ENCODE measurements at regions not wholly inside any gene's neighbourhood (a gene's known extent, or its start where the extent isn't known, plus 50 kb on each side); places are given as distances from the start of the nearest gene placed in this dataset.

- DNase-seq (ENCODE audit: low read depth), result no peak
- FAIRE-seq, result no peak
- no peak for TF ChIP-seq CTCF (IDR thresholded peaks at IDR 0.05; ENCODE audit: insufficient read depth, low read length, severe bottlenecking)
- no peak overlapping the region for H3K4me3 ChIP-seq (ENCODE audit: low read depth, low read length)
- H3K27me3 ChIP-seq (ENCODE audit: control insufficient read depth, insufficient read depth, low read length), result no peaks in the 10 kb centered on the region
- H3K36me3 ChIP-seq (ENCODE audit: control insufficient read depth, insufficient read depth, low read length), result no peaks in the 10 kb centered on the region
Measured at GRCh38 chr11:134758342-134758931, 346.4 kb upstream of the B3GAT1 start.

GRCh38 chr11:134757633-134758032 is 345.6 kb upstream of the B3GAT1 start:
- H3K27me3 ChIP-seq (ENCODE audit: control insufficient read depth, insufficient read depth, low read length), result no peaks in the 10 kb centered on the region
- no peak for TF ChIP-seq CTCF (IDR thresholded peaks at IDR 0.05; ENCODE audit: insufficient read depth, low read length, severe bottlenecking)
- DNase-seq (ENCODE audit: low read depth) (no peak), FAIRE-seq (no peak)
- H3K36me3 ChIP-seq (ENCODE audit: control insufficient read depth, insufficient read depth, low read length), result no peaks in the 10 kb centered on the region
- no peak overlapping the region for H3K4me3 ChIP-seq (ENCODE audit: low read depth, low read length)

- TF ChIP-seq CTCF (IDR thresholded peaks at IDR 0.05; ENCODE audit: insufficient read depth, low read length, severe bottlenecking), result no peak
- Histone ChIP-seq H3K27me3 (ENCODE audit: control insufficient read depth, insufficient read depth, low read length) (no peaks in the 10 kb centered on the region), H3K36me3 (ENCODE audit: control insufficient read depth, insufficient read depth, low read length) (no peaks in the 10 kb centered on the region), H3K4me3 (ENCODE audit: low read depth, low read length) (no peak overlapping the region)
- no peak for DNase-seq (ENCODE audit: low read depth)
- no peak for FAIRE-seq
Measured at GRCh38 chr11:134756811-134757540, 344.9 kb upstream of the B3GAT1 start.

- no peaks in the 10 kb centered on the region for H3K27me3 ChIP-seq (ENCODE audit: control insufficient read depth, insufficient read depth, low read length)
- no peak for FAIRE-seq
- no peaks in the 10 kb centered on the region for H3K36me3 ChIP-seq (ENCODE audit: control insufficient read depth, insufficient read depth, low read length)
- no peak for TF ChIP-seq CTCF (IDR thresholded peaks at IDR 0.05; ENCODE audit: insufficient read depth, low read length, severe bottlenecking)
- DNase-seq (ENCODE audit: low read depth), result no peak
- no peak overlapping the region for H3K4me3 ChIP-seq (ENCODE audit: low read depth, low read length)
Measured at GRCh38 chr11:134755535-134755934, 343.5 kb upstream of the B3GAT1 start.

GRCh38 chr11:134754521-134755198 is 342.6 kb upstream of the B3GAT1 start:
- DNase-seq (ENCODE audit: low read depth) (no peak), FAIRE-seq (peak; percentile 60)
- Histone ChIP-seq H3K4me3 (ENCODE audit: low read depth, low read length) (no peak overlapping the region), H3K36me3 (ENCODE audit: control insufficient read depth, insufficient read depth, low read length) (no peaks in the 10 kb centered on the region), H3K27me3 (ENCODE audit: control insufficient read depth, insufficient read depth, low read length) (no peaks in the 10 kb centered on the region)
- TF ChIP-seq CTCF (IDR thresholded peaks at IDR 0.05; ENCODE audit: insufficient read depth, low read length, severe bottlenecking), result no peak

All from bronchial epithelial cell (primary cell).